HepG2 (cell line): ENCODE measurements at regions not wholly inside any gene's neighbourhood (a gene's known extent, or its start where the extent isn't known, plus 50 kb on each side); places are given as distances from the start of the nearest gene placed in this dataset.

Source experiments
- CEBPG ChIP-seq: IDR thresholded peaks from 2 replicates; pipeline ENCODE4 v1.6.1; 2016
- CENPT ChIP-seq: sonication (generic); formaldehyde crosslinking; IDR thresholded peaks from 2 replicates; pipeline ENCODE4 v1.8.0; 2022; ENCODE audit warnings: low read depth, mild to moderate bottlenecking, moderate library complexity, missing genetic modification reagents
- FLYWCH1 ChIP-seq: sonication (generic); formaldehyde crosslinking; IDR thresholded peaks from 2 replicates; pipeline ENCODE4 v1.8.1; 2023; ENCODE audit warnings: mild to moderate bottlenecking, missing genetic modification reagents
- NCOR1 ChIP-seq: fragments of 200-600 bp; sonication (generic); IDR thresholded peaks from 2 replicates; pipeline ENCODE4 v1.7.0; 2017; ENCODE audit warnings: antibody characterized with exemption, low read length, borderline replicate concordance
- NRL ChIP-seq: sonication (generic); formaldehyde crosslinking; IDR thresholded peaks from 2 replicates; pipeline ENCODE4 v1.5.0; 2020; ENCODE audit warnings: missing genetic modification reagents, mild to moderate bottlenecking, moderate library complexity, borderline replicate concordance
- PCBP1 ChIP-seq: fragments of 200-400 bp; formaldehyde crosslinking; IDR thresholded peaks from 2 replicates; pipeline ENCODE4 v1.6.1; 2017; ENCODE audit warnings: mild to moderate bottlenecking, low read depth, low read length, borderline replicate concordance
- SOX13 ChIP-seq, 3 experiments: fragments of 450-650 bp in 1 of 3; sonication (generic) in 1 of 3; formaldehyde crosslinking in 1 of 3; IDR thresholded peaks in 2 of 3; conservative IDR thresholded peaks in 1 of 3; 2 replicates each; pipeline versions ENCODE4 v1.5.0 to v1.6.1; 2016 to 2020; ENCODE audit warnings: antibody characterized with exemption in 1 of 3, mild to moderate bottlenecking in 1 of 3, missing compliant biosample characterization in 1 of 3, missing genetic modification reagents in 1 of 3, moderate library complexity in 1 of 3
- ZEB1 ChIP-seq: IDR thresholded peaks from 2 replicates; pipeline ENCODE4 v1.6.1; 2012; ENCODE audit warnings: mild to moderate bottlenecking, low read depth, inconsistent platforms; ENCODE audit not compliant: insufficient replicate concordance
- ZKSCAN8 ChIP-seq: IDR thresholded peaks from 2 replicates; pipeline ENCODE4 v1.6.1; 2016; ENCODE audit warnings: borderline replicate concordance, missing genetic modification reagents, missing compliant biosample characterization
- ZNF121 ChIP-seq: sonication (generic); formaldehyde crosslinking; IDR thresholded peaks from 2 replicates; pipeline ENCODE4 v1.5.0; 2020; ENCODE audit warnings: mild to moderate bottlenecking, missing genetic modification reagents
- ZNF24 ChIP-seq: fragments of 450-650 bp; IDR thresholded peaks from 2 replicates; pipeline ENCODE4 v1.6.1; 2017; ENCODE audit warnings: antibody characterized with exemption, mild to moderate bottlenecking
- ZNF670 ChIP-seq: sonication (generic); formaldehyde crosslinking; IDR thresholded peaks from 2 replicates; pipeline ENCODE4 v1.8.0; 2022; ENCODE audit warnings: mild to moderate bottlenecking, missing genetic modification reagents, borderline replicate concordance
- ZNF710 ChIP-seq: sonication (generic); formaldehyde crosslinking; IDR thresholded peaks from 2 replicates; pipeline ENCODE4 v1.5.0; 2020; ENCODE audit warnings: mild to moderate bottlenecking, missing genetic modification reagents, borderline replicate concordance
- ZNF776 ChIP-seq: sonication (generic); formaldehyde crosslinking; IDR thresholded peaks from 2 replicates; pipeline ENCODE4 v1.4.0; 2020; ENCODE audit warnings: mild to moderate bottlenecking, missing genetic modification reagents
- TF ChIP-seq, protein P1 (sequence below): sonication (generic); formaldehyde crosslinking; IDR thresholded peaks from 2 replicates; pipeline ENCODE4 v1.8.1; 2023; ENCODE audit warnings: missing genetic modification reagents, mild to moderate bottlenecking, borderline replicate concordance
- TF ChIP-seq, protein P2 (sequence below): IDR thresholded peaks from 2 replicates; pipeline ENCODE4 v1.6.1; 2016; ENCODE audit warnings: missing compliant biosample characterization, missing genetic modification reagents, borderline replicate concordance

DNA sequence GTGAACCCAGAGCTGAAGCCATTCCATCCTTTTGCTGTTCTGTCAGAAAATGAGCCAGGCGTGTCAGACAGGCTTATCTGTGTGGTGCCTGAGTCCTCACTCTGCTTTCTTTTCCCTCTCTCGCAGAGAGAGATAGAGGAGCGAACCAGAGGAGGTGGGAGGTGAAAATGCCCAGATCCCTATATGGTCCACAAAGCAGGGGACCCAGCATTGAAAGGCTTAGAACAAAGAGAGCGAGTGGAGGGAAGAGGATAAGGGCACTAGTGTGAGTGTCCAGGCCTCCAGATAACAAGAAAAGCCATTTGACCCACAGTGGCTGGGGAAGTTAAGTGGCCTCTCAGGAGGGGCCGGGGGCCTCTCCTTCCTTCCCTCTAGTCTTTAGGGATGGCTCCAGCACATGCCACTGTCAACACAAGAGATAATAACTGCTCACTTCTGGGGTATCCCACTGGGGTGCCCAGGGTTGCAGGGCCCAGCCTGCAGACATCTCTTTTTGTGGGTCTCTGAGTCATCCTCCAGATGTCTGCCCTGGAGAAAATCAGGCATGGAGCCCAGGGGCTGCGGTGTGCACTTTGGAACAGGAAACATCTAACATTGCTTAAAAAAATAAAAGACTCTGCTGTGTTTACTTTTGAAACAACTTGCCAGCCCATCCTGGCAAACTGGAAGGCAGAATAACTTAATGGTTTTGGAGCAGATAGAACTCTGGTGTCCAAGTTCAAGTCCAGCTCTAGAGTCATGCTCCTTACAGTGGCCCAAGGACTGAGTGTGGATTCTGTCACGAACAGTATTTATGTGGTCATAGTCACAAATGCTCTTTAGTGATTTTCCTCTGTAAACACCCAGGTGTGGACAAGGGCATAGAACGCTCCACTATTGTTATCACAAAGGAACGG is 189.5 kb downstream of the CXCL12 start (continued):
- TF ChIP-seq ZKSCAN8 (CRISPR knock-in tag) = peak; percentile 81; the same call in 1 of the 2 replicates
- TF ChIP-seq, protein P1, sequence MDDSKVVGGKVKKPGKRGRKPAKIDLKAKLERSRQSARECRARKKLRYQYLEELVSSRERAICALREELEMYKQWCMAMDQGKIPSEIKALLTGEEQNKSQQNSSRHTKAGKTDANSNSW (CRISPR knock-in tag) = no peak
- TF ChIP-seq ZNF670 (CRISPR knock-in tag) = no peak
- peak; percentile 80; the same call in 1 of the 2 replicates for TF ChIP-seq ZNF710 (CRISPR knock-in tag)
- TF ChIP-seq, protein P2, sequence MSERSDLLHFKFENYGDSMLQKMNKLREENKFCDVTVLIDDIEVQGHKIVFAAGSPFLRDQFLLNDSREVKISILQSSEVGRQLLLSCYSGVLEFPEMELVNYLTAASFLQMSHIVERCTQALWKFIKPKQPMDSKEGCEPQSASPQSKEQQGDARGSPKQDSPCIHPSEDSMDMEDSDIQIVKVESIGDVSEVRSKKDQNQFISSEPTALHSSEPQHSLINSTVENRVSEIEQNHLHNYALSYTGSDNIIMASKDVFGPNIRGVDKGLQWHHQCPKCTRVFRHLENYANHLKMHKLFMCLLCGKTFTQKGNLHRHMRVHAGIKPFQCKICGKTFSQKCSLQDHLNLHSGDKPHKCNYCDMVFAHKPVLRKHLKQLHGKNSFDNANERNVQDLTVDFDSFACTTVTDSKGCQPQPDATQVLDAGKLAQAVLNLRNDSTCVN (CRISPR knock-in tag) = peak; percentile 96
- TF ChIP-seq NRL = no peak
- TF ChIP-seq ZNF776 = no peak
- TF ChIP-seq ZEB1 = peak; percentile 63
- no peak for TF ChIP-seq FLYWCH1 (CRISPR knock-in tag)
- TF ChIP-seq CENPT (CRISPR knock-in tag) = no peak
- no peak for TF ChIP-seq PCBP1
- peak; percentile 81; the same call in 1 of the 2 replicates for TF ChIP-seq NCOR1
- TF ChIP-seq ZNF24 = no peak
- 0 out of 2 replicates have a peak, but pooled peaks have one; percentile 50 for TF ChIP-seq SOX13 (IDR thresholded peaks at IDR 0.05)
- TF ChIP-seq SOX13 (CRISPR knock-in tag; conservative IDR thresholded peaks at IDR 0.05 in 1 of 2, IDR thresholded peaks at IDR 0.05 in 1 of 2) = peak in 1 of 2 experiments; percentile 78; a peak in 2 of 4 replicates
- TF ChIP-seq CEBPG (CRISPR knock-in tag) = peak; percentile 36; the same call in 1 of the 2 replicates
- TF ChIP-seq ZNF121 (CRISPR knock-in tag) = peak; percentile 55; the same call in 1 of the 2 replicates
